Tongue (tissue), 1 donor: ENCODE measurements at regions not wholly inside any gene's neighbourhood (a gene's known extent, or its start where the extent isn't known, plus 50 kb on each side); places are given as distances from the start of the nearest gene placed in this dataset.
A peak's percentile ranks its signal among the peaks of the same experiment; 100 is the strongest.
"Not testable (repeated sequence)": the region's sequence is repeated elsewhere in the genome, so short reads cannot be mapped to it uniquely, and the experiment has no call there.

ENCODE experiments used
- DNase-seq: peaks from one replicate; pipeline ENCODE4 v3.0.0-alpha.2; 2015

DNA sequence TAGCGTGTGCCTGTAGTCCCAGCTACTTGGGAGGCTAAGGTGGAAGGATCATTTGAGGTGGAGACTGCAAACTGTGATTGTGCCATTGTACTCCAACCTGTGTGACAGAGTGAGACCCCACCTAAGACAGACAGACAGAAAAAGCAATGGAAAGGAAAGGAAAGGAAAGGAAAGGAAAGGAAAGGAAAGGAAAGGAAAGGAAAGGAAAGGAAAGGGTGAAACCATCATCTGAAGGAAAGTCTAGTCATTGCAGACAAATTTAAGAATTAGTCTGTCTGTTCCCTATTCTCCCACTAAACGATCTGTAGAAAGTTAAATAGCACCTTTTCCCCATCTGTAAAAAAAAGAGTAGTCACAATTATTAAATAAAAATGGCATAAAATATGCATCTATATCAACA lies 91.1 kb upstream of the SKAP2 start:
- no peak for DNase-seq

DNA sequence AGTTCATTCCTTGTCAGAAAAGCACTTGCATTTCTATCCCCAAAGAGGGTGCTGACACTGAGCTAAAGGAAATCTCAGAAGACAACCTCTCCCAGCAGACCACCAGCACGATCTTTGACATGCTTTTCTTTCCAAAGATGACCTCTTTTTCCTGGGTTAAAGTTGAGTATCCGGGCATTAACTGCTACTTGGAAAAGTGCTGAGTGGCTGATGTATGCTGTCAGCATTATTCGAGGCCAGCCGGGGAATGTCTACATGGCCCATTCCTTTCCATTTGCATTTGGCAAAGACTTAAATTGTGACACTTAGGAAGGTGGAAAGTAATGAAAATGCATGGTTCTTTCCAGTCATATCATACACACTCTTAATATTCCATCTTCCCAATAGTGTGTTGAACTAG lies 90.6 kb upstream of the SKAP2 start:
- no peak for DNase-seq

GRCh38 chr7:26951407-26951950 lies 87.1 kb upstream of the SKAP2 start:
- no peak for DNase-seq

DNA sequence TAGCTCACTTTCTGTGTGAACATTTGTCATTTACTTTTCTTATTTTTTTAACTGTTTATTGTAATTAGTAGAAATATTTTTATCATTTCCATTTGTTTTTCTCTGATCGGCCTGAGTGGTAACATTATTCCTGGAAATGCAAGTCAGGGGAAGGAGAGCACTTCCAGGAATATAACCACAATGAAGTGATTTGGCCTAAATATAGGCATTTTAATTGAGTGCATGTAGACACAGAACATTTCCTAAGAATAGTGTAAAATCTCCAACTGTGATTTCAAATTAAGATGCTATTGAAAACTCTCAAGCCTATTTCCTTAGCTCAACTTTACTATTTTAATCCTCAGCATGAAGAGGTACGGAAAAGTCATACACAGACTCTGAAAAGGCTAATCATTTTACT lies 86.5 kb upstream of the SKAP2 start:
- no peak for DNase-seq

DNA sequence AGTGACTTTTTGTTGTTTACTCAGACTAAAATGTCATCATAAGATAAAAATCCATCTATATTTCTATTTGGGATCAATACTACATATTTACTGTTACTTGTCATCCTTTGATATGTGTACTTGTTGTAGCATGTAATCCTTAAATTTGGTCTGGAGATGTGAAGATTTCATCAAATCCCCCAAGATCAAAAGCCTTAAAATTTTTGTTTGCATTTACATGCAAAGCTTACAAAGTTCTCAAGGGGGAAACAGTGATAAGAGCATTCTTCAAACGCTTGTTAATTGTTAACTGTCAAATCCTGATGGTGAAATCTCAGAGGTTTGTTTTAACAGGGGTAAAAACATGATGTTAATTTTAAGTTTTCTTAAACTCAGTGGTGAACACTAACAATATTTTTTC lies 84.9 kb upstream of the SKAP2 start:
- DNase-seq, result no peak

DNA sequence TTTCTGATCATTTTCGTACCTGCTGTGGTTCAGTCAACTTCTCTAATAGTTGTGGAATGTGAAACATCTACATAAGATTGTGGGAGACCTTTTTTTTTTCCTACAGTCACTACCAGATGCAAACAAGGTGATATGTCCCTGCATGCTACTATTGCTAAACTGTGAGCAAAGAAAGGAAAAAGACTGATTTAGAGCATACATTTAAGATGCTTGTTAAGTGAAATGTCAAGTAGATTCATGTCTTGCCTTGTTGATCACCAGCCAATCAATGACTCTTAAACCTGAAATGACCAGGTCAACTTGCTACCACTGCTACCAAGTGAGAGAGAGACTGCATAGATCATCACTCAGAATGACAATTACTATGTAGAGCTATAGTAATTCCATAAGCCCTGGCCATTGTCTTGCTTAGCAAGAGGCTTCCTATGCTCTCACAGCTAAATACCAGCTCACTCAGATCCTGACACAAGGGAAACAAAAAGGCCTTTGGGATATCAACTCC lies 84.3 kb upstream of the SKAP2 start:
- peak; percentile 15 for DNase-seq

DNA sequence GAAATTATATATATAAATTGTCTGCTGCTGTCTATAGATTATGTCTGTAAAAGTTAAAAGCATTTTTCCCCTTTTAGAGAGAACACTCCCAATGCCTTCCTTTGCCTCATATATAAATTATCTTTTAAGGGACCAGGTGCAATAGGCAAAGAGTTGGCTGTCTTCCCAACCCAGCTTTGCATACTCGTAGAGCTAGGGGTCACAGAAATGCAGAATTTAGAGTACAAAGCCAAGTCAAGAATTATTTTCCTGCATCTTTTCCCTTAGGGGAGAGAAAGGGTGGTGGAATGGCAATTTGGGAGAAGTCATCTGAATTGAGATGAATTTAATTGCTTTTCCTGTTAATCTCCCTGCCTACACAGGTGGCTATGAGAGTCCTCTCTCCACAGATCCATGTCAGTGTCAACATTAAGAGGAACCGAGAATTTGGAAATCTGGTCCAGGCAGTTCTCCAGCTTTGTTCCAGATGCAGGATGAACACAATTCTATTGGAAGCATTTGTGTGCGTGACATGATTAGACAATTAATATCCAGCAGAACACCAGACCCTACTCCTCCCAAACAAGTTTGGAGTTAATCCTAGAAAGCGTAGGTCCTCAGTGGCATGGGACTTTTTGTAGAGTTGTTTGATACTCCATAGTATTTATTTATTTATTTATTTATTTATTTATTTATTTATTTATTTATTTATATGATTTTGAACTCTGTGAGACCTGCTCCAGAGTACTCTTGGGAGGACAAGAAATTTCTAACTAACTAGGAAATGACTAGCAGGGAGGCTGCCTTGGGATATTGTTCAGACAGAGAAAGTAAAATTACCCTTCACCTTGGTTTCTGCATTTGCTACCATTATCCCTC lies 80.3 kb upstream of the SKAP2 start:
- DNase-seq, result no peak

GRCh38 chr7:26937939-26938623 lies 73.7 kb upstream of the SKAP2 start:
- no peak for DNase-seq

DNA sequence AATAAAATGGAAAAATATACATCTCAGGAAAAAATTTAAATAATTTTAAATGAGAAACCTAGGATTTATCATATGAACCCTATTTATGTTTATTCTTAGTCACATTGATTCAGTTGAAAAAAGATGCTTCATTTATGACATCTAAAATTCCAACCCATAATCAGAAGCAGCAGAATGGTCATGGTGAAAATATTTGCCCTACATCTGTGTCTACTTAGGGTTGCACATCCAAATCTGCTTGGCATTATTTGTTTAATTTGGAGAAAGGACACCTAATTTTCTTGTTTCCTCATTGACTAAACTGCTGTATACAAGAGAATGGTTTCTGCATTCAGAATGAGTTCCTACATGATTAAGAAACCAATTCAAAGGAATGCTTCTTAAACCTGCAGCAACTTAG lies 72.9 kb upstream of the SKAP2 start:
- DNase-seq, result no peak

DNA sequence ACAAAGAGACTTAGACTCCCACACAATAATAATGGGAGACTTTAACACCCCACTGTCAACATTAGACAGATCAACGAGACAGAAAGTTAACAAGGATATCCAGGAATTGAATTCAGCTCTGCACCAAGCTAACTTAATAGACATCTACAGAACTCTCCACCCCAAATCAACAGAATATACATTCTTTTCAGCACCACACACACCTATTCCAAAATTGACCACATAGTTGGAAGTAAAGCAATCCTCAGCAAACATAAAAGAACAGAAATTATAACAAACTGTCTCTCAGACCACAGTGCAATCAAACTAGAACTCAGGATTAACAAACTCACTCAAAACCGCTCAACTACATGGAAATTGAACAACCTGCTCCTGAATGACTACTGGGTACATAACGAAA lies 68.2 kb upstream of the SKAP2 start:
- not testable (repeated sequence) for DNase-seq

- DNase-seq, result no peak
Observed at GRCh38 chr7:26930845-26931244, 66.5 kb upstream of the SKAP2 start.

DNA sequence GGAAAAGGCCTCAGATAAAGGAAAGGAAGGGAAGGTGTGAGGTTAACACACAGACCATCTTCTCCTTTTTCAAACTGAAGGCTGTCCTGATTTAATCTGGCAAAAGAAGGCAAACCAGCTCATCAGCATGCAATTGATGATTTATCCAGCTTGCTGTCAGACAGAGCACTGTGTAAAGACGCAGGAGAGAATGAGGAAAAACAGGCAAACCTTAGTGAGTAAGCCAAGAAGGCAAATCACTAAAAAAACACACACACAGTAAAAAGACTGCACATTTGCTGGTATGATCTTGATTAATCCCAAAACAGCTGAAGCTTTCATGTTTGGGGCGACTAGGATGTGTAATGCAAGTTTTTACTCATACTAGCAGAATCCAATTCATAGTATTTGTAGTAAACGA lies 65.8 kb upstream of the SKAP2 start:
- DNase-seq, result peak; percentile 32

- DNase-seq, result no peak
Observed at GRCh38 chr7:26928703-26929347, 64.4 kb upstream of the SKAP2 start.

DNA sequence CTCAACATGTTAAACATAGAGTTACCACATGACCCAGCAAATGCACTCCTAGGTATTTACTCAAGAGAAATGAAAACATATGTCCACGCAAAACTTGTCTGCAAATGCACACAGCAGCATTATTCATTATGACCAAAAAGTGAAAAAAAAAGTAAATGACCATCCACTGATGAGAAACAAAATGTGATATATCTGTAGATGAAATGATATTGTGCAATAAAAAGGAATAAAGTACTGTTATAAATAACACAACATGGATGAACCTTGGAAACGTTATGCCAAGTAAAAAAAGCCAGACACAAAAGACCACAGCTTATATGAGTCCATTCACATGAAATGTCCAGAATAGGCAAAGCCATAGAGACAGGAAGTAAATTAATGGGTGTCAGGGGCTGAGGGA lies 61.4 kb upstream of the SKAP2 start:
- DNase-seq, result no peak

DNA sequence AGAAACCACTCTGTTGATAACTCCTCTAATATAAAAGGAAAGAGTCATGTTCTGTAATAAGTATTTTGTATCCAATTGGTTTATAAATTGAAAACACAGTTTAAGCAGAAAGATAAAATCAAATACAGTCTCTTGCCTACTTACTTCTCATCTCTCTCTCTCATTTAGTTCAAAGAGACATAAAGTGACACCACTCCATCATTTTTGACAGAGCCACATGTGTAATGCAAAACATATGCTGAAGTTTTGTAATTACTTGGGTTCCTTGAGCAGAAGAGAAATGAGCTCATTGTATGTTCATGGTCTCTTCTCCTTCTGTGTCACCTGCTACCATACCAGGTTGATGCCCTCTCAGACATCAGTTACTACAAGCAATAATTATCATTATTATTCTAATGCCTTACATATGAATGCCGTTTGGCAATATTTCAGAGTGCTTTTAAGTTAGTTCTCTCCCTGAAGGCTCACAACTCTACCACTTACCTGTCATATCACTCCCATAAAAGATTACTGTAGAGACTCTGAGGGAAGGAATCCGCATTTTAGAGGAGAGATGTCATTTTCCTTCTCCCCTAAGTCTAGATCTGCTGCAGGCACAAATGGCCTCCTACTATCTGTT lies 59.9 kb upstream of the SKAP2 start:
- no peak for DNase-seq

DNA sequence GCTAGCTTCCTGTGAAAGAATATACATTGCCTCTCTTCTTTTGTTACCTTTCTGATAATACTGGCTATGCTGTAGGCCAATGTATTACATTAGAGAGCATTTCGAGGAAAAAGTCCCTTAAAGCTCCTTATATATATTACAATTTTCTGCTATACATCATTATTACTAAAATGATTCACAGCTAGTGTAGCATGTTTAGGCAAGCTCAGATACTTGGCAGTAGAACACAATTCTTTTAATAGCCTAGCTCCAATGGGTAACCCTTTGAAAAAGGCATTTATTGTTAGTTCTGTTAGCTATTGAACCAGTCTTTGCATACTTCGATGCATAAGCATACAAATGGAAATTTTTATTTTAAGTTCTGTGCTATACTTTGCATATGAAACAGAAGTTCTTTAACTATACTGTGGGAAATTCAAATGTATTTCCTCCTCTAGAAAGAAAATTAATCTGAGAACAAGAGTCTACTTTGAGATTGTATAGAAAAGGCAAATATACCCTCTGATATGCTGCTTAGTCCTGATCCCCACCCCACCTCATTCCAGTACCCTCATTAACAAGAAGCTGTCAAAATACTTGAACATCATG lies 55.6 kb upstream of the SKAP2 start:
- no peak for DNase-seq

DNA sequence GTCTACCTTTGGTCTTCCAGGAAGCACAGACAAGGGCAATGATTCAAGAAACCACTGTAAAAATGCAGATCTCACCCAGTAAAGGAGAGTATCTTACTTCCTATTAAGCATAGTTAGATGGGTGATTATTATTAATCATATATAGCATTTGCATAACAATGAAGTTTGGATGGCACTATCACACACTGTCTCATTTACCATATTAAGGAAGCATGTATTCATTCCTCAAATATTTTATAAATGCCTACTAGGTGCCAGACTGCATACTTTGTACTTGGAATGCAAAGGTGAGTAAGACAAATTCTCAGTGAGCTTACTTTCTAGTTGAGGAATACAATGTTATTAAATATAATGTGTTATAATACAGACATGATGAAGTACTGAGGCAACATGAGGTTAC lies 53.9 kb upstream of the SKAP2 start:
- DNase-seq, result no peak

DNA sequence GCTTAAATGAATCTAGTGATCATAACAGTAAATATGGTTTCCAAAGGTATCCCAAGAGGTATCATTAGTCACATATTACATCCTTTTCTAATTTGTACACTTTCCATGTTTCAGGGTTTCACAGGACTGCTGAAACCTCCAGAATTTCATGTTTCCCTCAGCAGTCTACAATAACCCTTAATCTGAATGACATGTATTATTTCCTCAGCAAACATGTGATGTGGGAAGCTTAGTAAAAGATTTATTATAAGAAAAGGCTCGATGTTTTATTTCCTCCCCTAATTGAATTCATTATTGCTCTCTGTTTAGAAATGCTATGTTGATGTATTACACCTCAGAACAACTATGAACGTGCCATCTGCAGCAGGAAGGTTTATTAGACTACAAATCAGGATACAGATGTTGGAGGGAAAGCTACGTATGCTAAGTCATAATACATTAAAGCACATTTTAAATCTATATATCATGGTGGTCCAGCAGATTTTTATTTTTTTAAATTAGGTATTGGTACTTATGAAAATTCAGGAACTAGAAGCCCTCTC lies 52.5 kb upstream of the SKAP2 start:
- no peak for DNase-seq

- no peak for DNase-seq
Observed at GRCh38 chr7:26916336-26916735, 51.9 kb upstream of the SKAP2 start.
